Activated CD4-positive, alpha-beta T cell treated with anti-CD3 and anti-CD28 coated beads, Interleukin-2, amount 50 U/mL, for 1 hour (primary cell): ENCODE measurements at regions not wholly inside any gene's neighbourhood (a gene's known extent, or its start where the extent isn't known, plus 50 kb on each side); places are given as distances from the start of the nearest gene placed in this dataset.
"Not testable (repeated sequence)": the region's sequence is repeated elsewhere in the genome, so short reads cannot be mapped to it uniquely, and the experiment has no call there.

Experiments
- DNase-seq: peaks from one replicate; pipeline ENCODE4 v3.0.0-alpha.2; 2020

DNA sequence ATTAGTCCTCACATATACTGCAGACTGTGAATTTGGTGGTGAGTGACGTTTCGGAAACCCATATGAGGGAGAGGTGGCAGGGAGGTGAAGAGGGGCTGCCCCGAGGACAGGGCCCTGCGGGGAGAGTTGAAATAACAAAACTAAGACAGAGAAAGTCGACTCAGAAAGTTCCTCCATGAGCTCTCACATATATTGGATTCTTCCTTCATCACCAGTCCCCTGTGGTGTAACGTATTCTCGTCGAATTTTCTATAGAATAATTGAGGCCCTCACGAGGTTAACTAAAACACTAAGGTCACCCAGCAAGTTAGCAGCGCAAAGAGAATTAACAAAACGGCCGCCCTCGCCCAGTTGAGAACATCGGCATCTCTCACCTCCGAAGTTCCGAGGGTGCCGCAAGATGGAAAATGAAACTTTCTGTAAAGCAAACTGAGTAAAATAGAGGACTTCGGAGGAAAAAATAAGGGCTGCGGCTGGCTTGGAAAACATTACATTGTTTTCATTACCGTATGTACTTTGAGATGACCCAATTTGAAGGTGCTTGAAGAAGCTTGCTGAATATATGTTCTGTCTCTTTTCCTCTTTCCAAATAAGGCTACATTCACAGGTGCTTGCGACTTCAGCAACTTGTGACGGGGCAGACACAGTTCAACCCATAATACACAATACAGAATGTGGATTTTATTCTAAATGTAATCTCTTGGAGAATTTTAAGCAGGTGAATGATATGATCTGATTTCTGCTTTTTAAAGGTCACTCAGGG lies 490.9 kb upstream of the JARID2 start:
- peak; percentile 22 for DNase-seq

DNA sequence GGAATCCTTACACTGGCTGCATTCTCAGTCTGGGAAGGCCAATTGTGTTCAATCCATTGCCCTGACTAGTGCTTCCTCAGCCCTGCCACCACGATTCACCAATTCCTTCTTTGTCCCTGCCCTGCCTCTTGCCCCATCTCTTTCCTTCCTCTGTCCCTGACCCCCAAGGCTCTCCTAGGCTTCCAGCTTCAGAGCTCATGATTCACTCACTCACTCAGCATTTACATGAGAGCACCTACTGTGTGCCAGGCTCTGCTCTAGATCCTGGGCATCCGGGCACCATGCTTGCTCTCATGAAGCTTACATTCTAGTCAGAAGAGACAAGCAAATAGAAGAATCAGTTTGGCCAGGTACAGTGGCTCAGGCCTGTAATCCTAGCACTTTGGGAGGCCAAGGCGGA lies 489.5 kb upstream of the JARID2 start:
- DNase-seq, result no peak

- no peak for DNase-seq
Observed at GRCh38 chr6:14757014-14757413, 488.9 kb upstream of the JARID2 start.

GRCh38 chr6:14757418-14757817 lies 488.5 kb upstream of the JARID2 start:
- no peak for DNase-seq

DNA sequence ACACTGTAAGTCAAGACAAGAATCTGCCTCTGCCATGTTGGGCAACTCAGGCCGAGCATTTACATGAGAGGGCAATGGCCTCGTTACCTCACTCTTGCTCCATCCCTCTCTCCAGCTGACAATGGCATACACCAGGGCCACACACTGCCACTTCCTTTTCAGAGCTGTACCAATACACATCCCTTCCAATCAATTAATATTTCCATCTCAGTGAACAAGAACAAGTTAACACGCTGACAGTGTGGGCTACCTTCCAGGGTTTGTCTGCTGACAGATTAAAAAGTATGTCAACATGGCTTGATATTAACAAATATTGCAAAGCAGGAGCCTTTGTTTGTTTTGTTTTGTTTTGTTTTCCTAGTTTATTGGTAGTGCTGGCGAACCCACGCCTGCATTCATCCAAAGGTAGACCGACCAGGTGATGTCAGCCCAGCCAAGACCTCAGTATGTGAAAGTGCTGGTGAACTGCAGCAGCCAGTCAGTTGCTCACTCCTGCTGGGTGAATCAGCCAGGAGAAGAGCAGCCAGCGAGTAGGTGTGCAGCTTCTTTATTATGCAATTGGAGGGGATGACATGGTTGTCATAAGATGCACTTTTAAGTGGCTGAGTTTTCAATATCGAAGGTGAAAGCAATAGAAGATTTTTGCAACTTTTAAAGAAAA lies 487.3 kb upstream of the JARID2 start:
- DNase-seq, result no peak

GRCh38 chr6:14759976-14760672 lies 485.7 kb upstream of the JARID2 start:
- DNase-seq, result no peak

DNA sequence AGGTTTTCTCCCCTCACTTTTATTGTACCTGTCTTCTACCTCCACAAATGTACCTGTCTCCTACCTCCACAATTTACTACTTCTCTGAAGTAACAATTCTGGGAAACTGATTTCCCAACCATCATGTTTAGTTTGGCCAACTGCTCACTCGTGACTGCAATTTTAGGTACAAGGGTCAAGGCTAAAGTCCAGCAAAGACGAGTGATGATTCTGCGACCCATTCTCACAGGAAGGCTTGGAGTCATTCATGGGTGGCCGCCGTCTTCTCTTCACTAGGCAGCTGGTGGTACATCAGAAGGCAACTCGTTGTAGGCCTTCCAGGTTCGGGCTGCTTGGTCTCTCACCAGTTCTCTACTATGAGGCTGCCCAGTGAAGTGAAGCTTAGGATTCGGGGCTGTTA lies 483.8 kb upstream of the JARID2 start:
- no peak for DNase-seq

GRCh38 chr6:14763139-14763538 lies 482.7 kb upstream of the JARID2 start:
- no peak for DNase-seq

- DNase-seq, result no peak
Observed at GRCh38 chr6:14763616-14764015, 482.3 kb upstream of the JARID2 start.

DNA sequence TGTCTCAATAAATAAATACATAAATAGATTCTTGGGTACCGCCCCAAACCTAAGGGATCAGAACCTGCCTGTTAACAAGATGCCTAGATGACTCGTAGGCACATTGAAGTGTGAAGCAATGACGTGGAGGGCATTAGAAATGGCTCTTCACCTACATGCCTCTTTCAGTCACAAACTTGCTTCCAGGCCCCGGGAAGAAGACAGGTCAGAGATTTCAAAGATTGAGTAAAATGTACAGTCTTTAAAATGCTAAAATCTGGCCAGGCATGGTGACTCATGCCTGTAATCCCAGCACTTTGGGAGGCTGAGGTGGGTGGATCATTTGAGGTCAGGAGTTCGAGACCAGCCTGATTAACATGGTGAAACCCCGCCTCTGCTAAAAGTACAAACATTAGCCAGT lies 480.8 kb upstream of the JARID2 start:
- DNase-seq, result no peak

DNA sequence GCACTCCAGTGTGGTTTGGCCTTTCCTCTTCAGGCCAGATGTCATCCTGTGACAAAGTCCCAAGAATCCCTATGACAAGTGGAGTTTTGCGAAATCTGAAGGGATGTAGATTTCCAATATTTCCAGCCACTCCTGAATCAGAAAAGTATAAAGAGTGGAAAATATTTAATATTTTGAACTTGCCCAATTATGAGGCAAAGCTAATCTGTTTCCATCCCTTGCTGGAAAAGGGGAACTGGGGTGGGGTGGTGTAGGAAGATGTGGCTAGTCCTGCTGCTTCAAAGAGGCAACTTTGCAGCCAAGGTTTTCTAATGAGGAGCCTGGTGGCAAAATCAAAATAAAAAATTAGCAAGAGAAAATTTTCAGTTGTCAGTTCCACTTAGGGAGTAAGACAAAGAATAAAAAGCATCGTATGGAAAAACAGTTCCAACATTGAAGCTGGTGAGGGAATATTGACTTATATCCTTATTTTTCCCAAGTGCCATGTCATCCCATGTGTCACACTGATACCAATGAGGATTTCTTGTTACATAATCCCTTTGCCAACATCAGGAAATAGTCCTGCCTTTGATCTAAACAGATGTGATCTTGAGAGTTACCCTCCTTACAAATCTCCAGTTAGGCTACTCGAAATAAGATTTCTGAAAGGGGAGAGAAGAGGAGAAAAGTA lies 480.0 kb upstream of the JARID2 start:
- no peak for DNase-seq

GRCh38 chr6:14766391-14766994 lies 479.4 kb upstream of the JARID2 start:
- DNase-seq, result no peak

GRCh38 chr6:14767226-14767625 lies 478.6 kb upstream of the JARID2 start:
- DNase-seq, result no peak

GRCh38 chr6:14770040-14770439 lies 475.8 kb upstream of the JARID2 start:
- no peak for DNase-seq

GRCh38 chr6:14770572-14770971 lies 475.3 kb upstream of the JARID2 start:
- no peak for DNase-seq

GRCh38 chr6:14771016-14771415 lies 474.9 kb upstream of the JARID2 start:
- DNase-seq, result no peak

DNA sequence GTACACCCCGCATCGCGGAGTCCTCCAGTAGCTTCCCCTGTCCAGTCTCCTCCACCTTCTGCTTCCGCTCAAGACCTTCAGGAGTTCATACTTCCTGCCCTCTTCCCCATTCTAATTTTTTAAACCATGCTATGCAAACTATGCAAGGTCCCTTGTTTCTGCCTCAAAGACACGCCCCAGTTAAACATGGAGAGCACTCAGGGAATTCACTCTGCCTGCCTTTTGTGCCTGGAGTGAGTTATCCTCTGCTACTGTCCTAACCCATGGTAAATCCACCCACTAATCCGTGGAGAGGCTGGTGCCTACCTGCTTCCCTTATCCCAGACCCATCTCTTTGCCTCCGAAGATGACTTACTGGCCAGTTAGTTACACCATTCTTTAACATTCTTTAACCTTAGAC lies 473.7 kb upstream of the JARID2 start:
- no peak for DNase-seq

GRCh38 chr6:14775528-14775927 lies 470.3 kb upstream of the JARID2 start:
- no peak for DNase-seq

DNA sequence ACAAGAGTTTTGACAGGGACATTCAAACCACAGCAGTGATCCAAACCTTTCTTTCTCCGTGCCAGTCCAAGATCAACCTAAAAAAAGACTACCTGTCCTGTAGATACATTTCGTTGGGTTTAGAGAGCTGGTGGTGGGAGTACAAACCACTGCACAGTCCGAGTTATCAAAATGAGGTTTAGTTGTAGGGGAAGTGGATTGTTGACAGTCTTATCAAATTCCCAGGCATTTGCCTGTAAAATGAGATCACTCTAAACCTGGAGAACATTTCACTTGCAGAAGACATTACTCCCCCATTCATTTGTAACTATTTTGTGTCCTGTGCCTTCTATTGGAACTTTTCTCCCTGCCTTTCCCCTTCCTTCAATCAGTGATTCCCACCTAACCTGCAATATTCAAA lies 469.6 kb upstream of the JARID2 start:
- no peak for DNase-seq

- DNase-seq, result no peak
Observed at GRCh38 chr6:14781772-14782525, 463.9 kb upstream of the JARID2 start.

DNA sequence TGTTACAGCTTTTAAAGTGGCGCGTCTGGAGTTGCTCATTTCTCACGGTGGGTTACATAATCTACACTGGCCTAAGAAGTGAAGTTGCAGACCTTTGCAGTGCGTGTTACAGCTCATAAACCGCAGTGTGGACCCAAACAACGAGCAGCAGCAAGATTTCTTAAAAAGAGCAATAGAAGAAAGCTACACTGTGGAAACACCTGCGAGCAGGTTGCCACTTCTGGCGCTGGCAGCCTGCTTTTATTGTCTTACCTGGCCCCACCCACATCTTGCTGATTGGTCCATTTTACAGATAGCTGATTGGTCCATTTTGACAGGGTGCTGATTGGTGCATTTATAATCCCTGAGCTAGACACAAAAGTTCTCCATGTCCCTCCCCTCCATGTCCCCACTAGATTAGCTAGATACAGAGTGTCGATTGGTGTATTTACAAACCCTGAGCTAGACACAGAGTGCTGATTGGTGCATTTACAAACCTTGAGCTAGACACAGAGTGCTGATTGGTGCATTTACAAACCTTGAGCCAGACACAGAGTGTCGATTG lies 462.9 kb upstream of the JARID2 start:
- DNase-seq, result not testable (repeated sequence)

- no peak for DNase-seq
Observed at GRCh38 chr6:14783594-14783993, 462.3 kb upstream of the JARID2 start.
